Heart right ventricle (tissue), 16 donors: ENCODE measurements at regions not wholly inside any gene's neighbourhood (a gene's known extent, or its start where the extent isn't known, plus 50 kb on each side); places are given as distances from the start of the nearest gene placed in this dataset.
"Not testable (repeated sequence)": the region's sequence is repeated elsewhere in the genome, so short reads cannot be mapped to it uniquely, and the experiment has no call there.

Experiments
- ATAC-seq, 8 donors: fragments of 200-7000 bp; cut with Tn5 transposase; one replicate each; pipeline ENCODE4 v1.9.1; 2020; ENCODE audit warnings: mild to moderate bottlenecking in 8 of 8, moderate library complexity in 8 of 8, moderate number of reproducible peaks in 1 of 8
- DNase-seq, 2 donors: peaks; one replicate each; pipeline ENCODE4 v3.0.0-alpha.2; 2020
- H3K27ac ChIP-seq, 10 donors: fragments of 200-600 bp; sonication (generic) in 2 of 10; one replicate each; pipeline versions ENCODE4 v1.5.0 to v1.8.0; 2020 to 2022; ENCODE audit warnings: mild to moderate bottlenecking in 3 of 10
- H3K27me3 ChIP-seq, 7 donors: fragments of 200-600 bp; one replicate each; pipeline ENCODE4 v1.8.0; 2021 to 2022; ENCODE audit warnings: mild to moderate bottlenecking in 2 of 7
- H3K36me3 ChIP-seq, 9 donors: fragments of 200-600 bp; sonication (generic) in 1 of 9; one replicate each; pipeline versions ENCODE4 v1.5.0 to v1.8.0; 2020 to 2022; ENCODE audit warnings: mild to moderate bottlenecking in 2 of 9
- H3K4me1 ChIP-seq, 9 donors: fragments of 200-600 bp; sonication (generic) in 1 of 9; one replicate each; pipeline versions ENCODE4 v1.5.0 to v1.8.0; 2020 to 2022; ENCODE audit warnings: mild to moderate bottlenecking in 4 of 9
- H3K4me3 ChIP-seq, 10 donors: fragments of 200-600 bp; sonication (generic) in 2 of 10; one replicate each; pipeline versions ENCODE4 v1.5.0 to v1.8.0; 2020 to 2022; ENCODE audit warnings: mild to moderate bottlenecking in 7 of 10, moderate library complexity in 2 of 10
- H3K9me3 ChIP-seq, 11 donors: fragments of 200-600 bp in 10 of 11; sonication (generic) in 2 of 11; one replicate each; pipeline versions ENCODE4 v1.5.0 to v1.8.0; 2013 to 2022; ENCODE audit warnings: mild to moderate bottlenecking in 2 of 11, control low read depth in 1 of 11, moderate library complexity in 1 of 11
- WGBS, 2 donors: extraction: QIAGEN DNeasy Blood & Tissue Kit; methylation state at CpG; one replicate each; pipeline ENCODE4 v1.1.7; 2013; ENCODE audit warnings: inconsistent platforms in 1 of 2; 5-methylcytosine and 5-hydroxymethylcytosine counted together
- intact Hi-C, 10 donors: fragments of 100-400 bp; cut with DNase I; formaldehyde crosslinking; loops; one replicate each; pipeline versions ENCODE4 v1.11.1 to v1.14.2; 2022
- TF ChIP-seq, protein P1 (sequence below), 9 donors: fragments of 200-600 bp; sonication (generic) in 2 of 9; IDR thresholded peaks; one replicate each; pipeline versions ENCODE4 v1.5.0 to v1.8.0; 2021 to 2022; ENCODE audit warnings: antibody characterized with exemption in 9 of 9, mild to moderate bottlenecking in 5 of 9, moderate library complexity in 1 of 9
- donor health status: Arrhythmogenic right ventricular cardiomyopathy.
- donor health status: ischemic (EF 13 %, LVEDD 7.1; RV severe dilation, severe dysfunction).
- donor health status: healthy with polysubstance abuse.
- donor health status: DM: no; HTN: yes; CAD: no.
- donor health status: DM: no; HTN: no; CAD: no.
- donor health status: ischemic (EF 25% LVEDD 6.9; RV normal size, moderate dysfunction).
- donor health status: ischemic (EF 25% LVEDD 5.7; RV mildly dilated, moderate dysfunction).
- donor health status: healthy.
- donor health status: DM: yes; HTN: yes; CAD: no.
- donor health status: Ischemic cardiomyopathy.
- donor health status: ischemic (EF 35%, LVEDD 5.7; RV mildly dilated, moderate dysfunction).
- donor health status: nonischemic (EF 11% LVEDD 7.7; RV severe dilation, severe dysfunction).
- donor health status: DM: yes; HTN: yes; CAD: no.
- donor health status: PGD.
- donor health status: ischemic (EF 29% LVEDD 5.4; RV normal size, mild dysfunction).
- donor health status: nonischemic (EF 23%, LVEDD 6.1; RV moderate dilation, normal function).

- TF ChIP-seq, protein P1, sequence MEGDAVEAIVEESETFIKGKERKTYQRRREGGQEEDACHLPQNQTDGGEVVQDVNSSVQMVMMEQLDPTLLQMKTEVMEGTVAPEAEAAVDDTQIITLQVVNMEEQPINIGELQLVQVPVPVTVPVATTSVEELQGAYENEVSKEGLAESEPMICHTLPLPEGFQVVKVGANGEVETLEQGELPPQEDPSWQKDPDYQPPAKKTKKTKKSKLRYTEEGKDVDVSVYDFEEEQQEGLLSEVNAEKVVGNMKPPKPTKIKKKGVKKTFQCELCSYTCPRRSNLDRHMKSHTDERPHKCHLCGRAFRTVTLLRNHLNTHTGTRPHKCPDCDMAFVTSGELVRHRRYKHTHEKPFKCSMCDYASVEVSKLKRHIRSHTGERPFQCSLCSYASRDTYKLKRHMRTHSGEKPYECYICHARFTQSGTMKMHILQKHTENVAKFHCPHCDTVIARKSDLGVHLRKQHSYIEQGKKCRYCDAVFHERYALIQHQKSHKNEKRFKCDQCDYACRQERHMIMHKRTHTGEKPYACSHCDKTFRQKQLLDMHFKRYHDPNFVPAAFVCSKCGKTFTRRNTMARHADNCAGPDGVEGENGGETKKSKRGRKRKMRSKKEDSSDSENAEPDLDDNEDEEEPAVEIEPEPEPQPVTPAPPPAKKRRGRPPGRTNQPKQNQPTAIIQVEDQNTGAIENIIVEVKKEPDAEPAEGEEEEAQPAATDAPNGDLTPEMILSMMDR (IDR thresholded peaks at IDR 0.05) = no peak
- no peak overlapping the region for H3K4me3 ChIP-seq
- ATAC-seq (no peak), DNase-seq (no peak)
- no peaks in the 10 kb centered on the region for H3K9me3 ChIP-seq
- intact Hi-C loops = no loop called here
- H3K4me1 ChIP-seq = peaks cover 0 to 12% (median 0%) of the 10 kb centered on the region in 9 donors
- H3K27ac ChIP-seq = no peak overlapping the region
- no peaks in the 10 kb centered on the region for H3K36me3 ChIP-seq
- WGBS, 2 donors = 62 to 82% methylated on average over 1 of the region's 1 CpG
- H3K27me3 ChIP-seq = no peaks in the 10 kb centered on the region
These were observed 569.0 kb upstream of the SYT4 start for GRCh38 chr18:43846299-43846698.

GRCh38 chr18:43847164-43848091, 570.1 kb upstream of the SYT4 start:
- H3K27me3 ChIP-seq = no peaks in the 10 kb centered on the region
- TF ChIP-seq, protein P1 (IDR thresholded peaks at IDR 0.05) = no peak
- intact Hi-C loops = no loop called here
- peak in 1 of 8 donors; percentile 22 for ATAC-seq
- peak overlapping the region in 6 of 10 donors; percentile 15 to 74 (median 46) for H3K27ac ChIP-seq
- no peaks in the 10 kb centered on the region for H3K9me3 ChIP-seq
- H3K36me3 ChIP-seq = no peaks in the 10 kb centered on the region
- DNase-seq = no peak
- no peak overlapping the region for H3K4me3 ChIP-seq
- H3K4me1 ChIP-seq = peaks cover 0 to 12% (median 0%) of the 10 kb centered on the region in 9 donors
- 55 to 68% methylated on average over 8 of the region's 8 CpGs for WGBS, 2 donors

- H3K4me3 ChIP-seq, H3K9me3 ChIP-seq, ATAC-seq, H3K27me3 ChIP-seq, H3K36me3 ChIP-seq, DNase-seq, H3K27ac ChIP-seq: not testable (repeated sequence)
- H3K4me1 ChIP-seq = peaks cover 0 to 12% (median 0%) of the 10 kb centered on the region in 9 donors
- intact Hi-C loops = loop anchor here in 1 of 10 donors (10.0 kb wide), 1 partner anchor 45 kb away; no protein-coding TSS in a partner anchor
- WGBS, 2 donors = 81 to 87% methylated on average over 2 of the region's 2 CpGs
These were observed 572.5 kb upstream of the SYT4 start for GRCh38 chr18:43849831-43850230.

GRCh38 chr18:43855376-43855775, 578.1 kb upstream of the SYT4 start:
- no peaks in the 10 kb centered on the region for H3K9me3 ChIP-seq
- WGBS, 2 donors = 71 to 83% methylated on average over 2 of the region's 2 CpGs
- no peaks in the 10 kb centered on the region for H3K27me3 ChIP-seq
- DNase-seq (no peak), ATAC-seq (no peak)
- H3K27ac ChIP-seq = no peak overlapping the region
- no peak overlapping the region for H3K4me3 ChIP-seq
- H3K4me1 ChIP-seq = no peaks in the 10 kb centered on the region
- no peaks in the 10 kb centered on the region for H3K36me3 ChIP-seq
- TF ChIP-seq, protein P1 (IDR thresholded peaks at IDR 0.05) = no peak
- intact Hi-C loops = loop anchor here in 1 of 10 donors (10.0 kb wide), 1 partner anchor 51 kb away; no protein-coding TSS in a partner anchor
